GM12878 (cell line): ENCODE measurements at regions not wholly inside any gene's neighbourhood (a gene's known extent, or its start where the extent isn't known, plus 50 kb on each side); places are given as distances from the start of the nearest gene placed in this dataset.

Experiments used
- CTCF ChIP-seq, 3 experiments: IDR thresholded peaks in 2 of 3; conservative IDR thresholded peaks in 1 of 3; 2 replicates each; pipeline ENCODE4 v1.5.1; 2011; ENCODE audit warnings: low read depth in 3 of 3, low read length in 3 of 3, mild to moderate bottlenecking in 3 of 3, control low read depth in 2 of 3, moderate library complexity in 2 of 3, inconsistent platforms in 1 of 3, mixed read lengths in 1 of 3; ENCODE audit not compliant: control insufficient read depth in 2 of 3, insufficient read depth in 1 of 3; ENCODE audit errors: extremely low read depth in 1 of 3
- EZH2 ChIP-seq: IDR thresholded peaks from 2 replicates; pipeline ENCODE4 v1.6.1; 2012; ENCODE audit warnings: low read depth, mild to moderate bottlenecking, control low read depth, inconsistent platforms, low read length, borderline replicate concordance; ENCODE audit not compliant: control insufficient read depth
- SP1 ChIP-seq: IDR thresholded peaks from one replicate; pipeline ENCODE4 v1.6.1; 2011; ENCODE audit warnings: low read depth, low read length
- TF ChIP-seq, protein P1 (sequence below): IDR thresholded peaks from 2 replicates; pipeline ENCODE4 v1.6.1; 2012; ENCODE audit warnings: low read length, inconsistent platforms

DNA sequence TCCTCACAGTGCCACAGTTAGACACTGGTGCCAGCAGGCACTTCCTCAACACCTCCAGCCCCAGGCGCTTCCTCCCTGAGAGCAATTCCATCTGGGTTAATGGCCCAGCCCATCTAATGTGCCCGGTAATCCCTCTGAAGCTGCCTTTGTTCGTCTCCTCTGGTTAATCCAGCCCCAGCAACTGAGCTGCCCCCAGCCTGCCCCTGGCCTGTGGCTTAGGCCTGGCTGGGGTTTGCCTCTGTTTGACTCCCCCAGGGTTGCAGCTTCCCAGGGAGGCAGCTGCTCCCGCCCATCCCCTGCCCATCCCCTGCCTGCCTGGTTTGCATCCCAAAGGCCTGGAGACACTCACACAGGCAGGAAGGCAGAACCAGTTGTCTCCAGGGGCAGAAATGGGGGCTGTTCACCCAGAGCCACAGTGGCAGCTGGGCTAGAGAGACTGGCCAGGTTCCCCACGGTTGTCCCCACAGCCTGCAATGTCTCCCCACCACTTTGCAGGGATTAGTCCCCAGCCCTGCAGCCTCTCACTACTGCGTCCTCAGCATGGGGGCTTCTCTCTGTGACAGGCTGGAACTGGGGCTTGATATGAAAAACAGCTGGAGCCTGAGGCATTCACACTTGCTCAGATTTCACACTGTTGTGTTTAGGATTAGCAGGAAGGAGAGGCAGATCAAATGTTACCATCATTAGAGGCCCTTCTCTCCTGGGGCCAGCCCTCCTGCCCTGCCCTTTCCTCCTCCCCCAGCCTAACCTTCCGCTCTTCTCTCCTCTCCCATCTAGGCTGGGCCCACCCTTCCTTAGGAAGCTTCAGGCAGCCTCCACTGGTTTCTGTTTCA lies 120.2 kb downstream of the TLR5 start:
- TF ChIP-seq, protein P1, sequence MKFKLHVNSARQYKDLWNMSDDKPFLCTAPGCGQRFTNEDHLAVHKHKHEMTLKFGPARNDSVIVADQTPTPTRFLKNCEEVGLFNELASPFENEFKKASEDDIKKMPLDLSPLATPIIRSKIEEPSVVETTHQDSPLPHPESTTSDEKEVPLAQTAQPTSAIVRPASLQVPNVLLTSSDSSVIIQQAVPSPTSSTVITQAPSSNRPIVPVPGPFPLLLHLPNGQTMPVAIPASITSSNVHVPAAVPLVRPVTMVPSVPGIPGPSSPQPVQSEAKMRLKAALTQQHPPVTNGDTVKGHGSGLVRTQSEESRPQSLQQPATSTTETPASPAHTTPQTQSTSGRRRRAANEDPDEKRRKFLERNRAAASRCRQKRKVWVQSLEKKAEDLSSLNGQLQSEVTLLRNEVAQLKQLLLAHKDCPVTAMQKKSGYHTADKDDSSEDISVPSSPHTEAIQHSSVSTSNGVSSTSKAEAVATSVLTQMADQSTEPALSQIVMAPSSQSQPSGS, result no peak
- no peak for TF ChIP-seq SP1
- TF ChIP-seq CTCF (IDR thresholded peaks at IDR 0.05 in 2 of 3, conservative IDR thresholded peaks at IDR 0.05 in 1 of 3; ENCODE audit: control insufficient read depth in 2 of 3, extremely low read depth in 1 of 3, insufficient read depth in 1 of 3, low read depth in 3 of 3, low read length in 3 of 3), result no peak
- no peak for TF ChIP-seq EZH2
